ENCODE measurements at regions not wholly inside any gene's neighbourhood (a gene's known extent, or its start where the extent isn't known, plus 50 kb on each side); places are given as distances from the start of the nearest gene placed in this dataset.
"Not testable (repeated sequence)": the region's sequence is repeated elsewhere in the genome, so short reads cannot be mapped to it uniquely, and the experiment has no call there.

GRCh38 chr14:105899657-105900397 lies 373.4 kb downstream of the TMEM121 start:
- H3K27ac Mint-ChIP-seq = no peak overlapping the region
- H3K4me1 Mint-ChIP-seq = peaks cover 47% of the 10 kb centered on the region

GRCh38 chr14:105900398-105901160 lies 374.2 kb downstream of the TMEM121 start:
- Mint-ChIP-seq H3K27ac (no peak overlapping the region), H3K27me3 (peaks cover 80% of the 10 kb centered on the region), H3K9me3 (peaks cover 0 to 5% of the 10 kb centered on the region in 2 donors), H3K4me1 (peaks cover 47% of the 10 kb centered on the region), H3K4me3 (no peak overlapping the region)
- ATAC-seq (no peak), DNase-seq (no peak)

More at GRCh38 chr14:105899657-105900397, 373.4 kb downstream of the TMEM121 start:
- DNase-seq = no peak
- ATAC-seq = no peak
- H3K27me3 Mint-ChIP-seq = peaks cover 74% of the 10 kb centered on the region
- H3K4me3 Mint-ChIP-seq = no peak overlapping the region
- peaks cover 0 to 5% of the 10 kb centered on the region in 2 donors for H3K9me3 Mint-ChIP-seq

GRCh38 chr14:105901226-105901625 lies 374.8 kb downstream of the TMEM121 start:
- ATAC-seq (no peak), DNase-seq (no peak)
- Mint-ChIP-seq H3K4me3 (no peak overlapping the region), H3K27me3 (peaks cover 80% of the 10 kb centered on the region), H3K27ac (no peak overlapping the region), H3K9me3 (peaks cover 0 to 5% of the 10 kb centered on the region in 2 donors), H3K4me1 (peaks cover 46% of the 10 kb centered on the region)

- no peak for ATAC-seq
- Mint-ChIP-seq H3K27ac (peak overlapping the region in 1 of 2 donors; percentile 63), H3K4me3 (no peak overlapping the region), H3K4me1 (peaks cover 35% of the 10 kb centered on the region), H3K9me3 (peaks cover 0 to 8% of the 10 kb centered on the region in 2 donors), H3K27me3 (peaks cover 79% of the 10 kb centered on the region)
- no peak for DNase-seq
These were observed 375.9 kb downstream of the TMEM121 start for GRCh38 chr14:105902131-105902898.

GRCh38 chr14:105902899-105903165 lies 376.4 kb downstream of the TMEM121 start:
- DNase-seq, H3K27ac Mint-ChIP-seq, ATAC-seq, H3K4me3 Mint-ChIP-seq, H3K9me3 Mint-ChIP-seq: not testable (repeated sequence)
- H3K27me3 Mint-ChIP-seq = peaks cover 79% of the 10 kb centered on the region
- peaks cover 33% of the 10 kb centered on the region for H3K4me1 Mint-ChIP-seq

GRCh38 chr14:105903971-105904370 lies 377.6 kb downstream of the TMEM121 start:
- Mint-ChIP-seq H3K27ac (no peak overlapping the region), H3K4me1 (peaks cover 34% of the 10 kb centered on the region)

GRCh38 chr14:105904379-105904778 lies 378.0 kb downstream of the TMEM121 start:
- Mint-ChIP-seq H3K27ac (no peak overlapping the region), H3K27me3 (peaks cover 73% of the 10 kb centered on the region), H3K4me3 (no peak overlapping the region), H3K9me3 (peaks cover 0 to 7% of the 10 kb centered on the region in 2 donors), H3K4me1 (peaks cover 30% of the 10 kb centered on the region)
- DNase-seq (no peak), ATAC-seq (no peak)

More at GRCh38 chr14:105903971-105904370, 377.6 kb downstream of the TMEM121 start:
- peaks cover 0 to 7% of the 10 kb centered on the region in 2 donors for H3K9me3 Mint-ChIP-seq
- DNase-seq = no peak
- no peak for ATAC-seq
- peaks cover 77% of the 10 kb centered on the region for H3K27me3 Mint-ChIP-seq
- H3K4me3 Mint-ChIP-seq = no peak overlapping the region

GRCh38 chr14:105905456-105905855 lies 379.1 kb downstream of the TMEM121 start:
- ATAC-seq (no peak), DNase-seq (no peak)
- H3K27ac Mint-ChIP-seq = peak overlapping the region in 1 of 2 donors; percentile 74
- H3K27me3 Mint-ChIP-seq = peaks cover 64% of the 10 kb centered on the region
- H3K4me1 Mint-ChIP-seq = peaks cover 23% of the 10 kb centered on the region
- peaks cover 0 to 7% of the 10 kb centered on the region in 2 donors for H3K9me3 Mint-ChIP-seq
- no peak overlapping the region for H3K4me3 Mint-ChIP-seq

GRCh38 chr14:105907276-105907675 lies 380.9 kb downstream of the TMEM121 start:
- Mint-ChIP-seq H3K27me3 (peaks cover 46% of the 10 kb centered on the region), H3K4me3 (no peak overlapping the region), H3K9me3 (peaks cover 0 to 7% of the 10 kb centered on the region in 2 donors), H3K27ac (no peak overlapping the region), H3K4me1 (peaks cover 14% of the 10 kb centered on the region)
- DNase-seq = no peak
- no peak for ATAC-seq

GRCh38 chr14:105908006-105908405 lies 381.6 kb downstream of the TMEM121 start:
- Mint-ChIP-seq H3K27me3 (peaks cover 38% of the 10 kb centered on the region), H3K4me3 (no peak overlapping the region), H3K27ac (peak overlapping the region in 1 of 2 donors; percentile 57), H3K9me3 (peaks cover 0 to 7% of the 10 kb centered on the region in 2 donors), H3K4me1 (peaks cover 14% of the 10 kb centered on the region)
- no peak for DNase-seq
- ATAC-seq = no peak

GRCh38 chr14:105908481-105908911 lies 382.1 kb downstream of the TMEM121 start:
- DNase-seq (no peak), ATAC-seq (peak; percentile 21)
- Mint-ChIP-seq H3K4me1 (peaks cover 14% of the 10 kb centered on the region), H3K9me3 (peaks cover 0 to 7% of the 10 kb centered on the region in 2 donors), H3K27ac (peak overlapping the region in 1 of 2 donors; percentile 57), H3K4me3 (no peak overlapping the region), H3K27me3 (peaks cover 33% of the 10 kb centered on the region)

- peak overlapping the region in 1 of 2 donors; percentile 86 for H3K27ac Mint-ChIP-seq
- ATAC-seq = peak; percentile 7
- peaks cover 28% of the 10 kb centered on the region for H3K27me3 Mint-ChIP-seq
- no peak overlapping the region for H3K4me3 Mint-ChIP-seq
- peaks cover 0 to 7% of the 10 kb centered on the region in 2 donors for H3K9me3 Mint-ChIP-seq
- H3K4me1 Mint-ChIP-seq = peaks cover 14% of the 10 kb centered on the region
- no peak for DNase-seq
These were observed 382.9 kb downstream of the TMEM121 start for GRCh38 chr14:105909046-105909827.

- Mint-ChIP-seq H3K4me1 (peaks cover 14% of the 10 kb centered on the region), H3K27me3 (peaks cover 27% of the 10 kb centered on the region)
- not testable (repeated sequence) for H3K9me3 Mint-ChIP-seq, H3K4me3 Mint-ChIP-seq, ATAC-seq, DNase-seq, H3K27ac Mint-ChIP-seq
These were observed 383.4 kb downstream of the TMEM121 start for GRCh38 chr14:105909828-105910120.

- H3K4me3 Mint-ChIP-seq = no peak overlapping the region
- peaks cover 21% of the 10 kb centered on the region for H3K27me3 Mint-ChIP-seq
- no peak overlapping the region for H3K27ac Mint-ChIP-seq
- peaks cover 0 to 9% of the 10 kb centered on the region in 2 donors for H3K9me3 Mint-ChIP-seq
- ATAC-seq (no peak), DNase-seq (no peak)
- peaks cover 14% of the 10 kb centered on the region for H3K4me1 Mint-ChIP-seq
These were observed 384.0 kb downstream of the TMEM121 start for GRCh38 chr14:105910426-105910825.

Data from stimulated activated naive CD8-positive, alpha-beta T cell treated with anti-CD3 and anti-CD28 coated beads, Interleukin-15, amount 100 ng/mL, for 72 hours (primary cell).